ENCODE measurements at regions not wholly inside any gene's neighbourhood (a gene's known extent, or its start where the extent isn't known, plus 50 kb on each side); places are given as distances from the start of the nearest gene placed in this dataset.

DNA sequence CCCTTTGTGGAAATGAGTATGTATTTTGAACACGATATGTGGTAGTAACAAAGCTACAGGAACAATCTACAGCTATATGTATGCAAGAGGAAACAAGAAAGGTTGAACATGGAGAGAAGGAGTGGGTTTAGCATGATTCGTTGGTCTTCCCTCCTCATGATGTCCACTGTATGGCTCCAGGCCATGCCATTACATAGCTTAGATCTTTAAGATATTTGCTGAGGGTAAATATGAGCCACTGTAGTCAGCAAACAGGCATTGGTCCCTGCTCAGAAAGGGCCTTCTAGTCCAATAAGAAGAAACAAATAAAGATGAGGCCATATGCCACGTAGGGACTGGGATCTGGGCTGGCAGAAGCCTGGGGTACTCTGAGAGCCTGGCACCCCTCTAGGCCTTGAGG, 543.2 kb upstream of the SGCD start (continued):
- TF ChIP-seq EGR1 (IDR thresholded peaks at IDR 0.05; ENCODE audit: low read depth in 2 of 2) (no peak), RXRA (IDR thresholded peaks at IDR 0.05) (no peak)

DNA sequence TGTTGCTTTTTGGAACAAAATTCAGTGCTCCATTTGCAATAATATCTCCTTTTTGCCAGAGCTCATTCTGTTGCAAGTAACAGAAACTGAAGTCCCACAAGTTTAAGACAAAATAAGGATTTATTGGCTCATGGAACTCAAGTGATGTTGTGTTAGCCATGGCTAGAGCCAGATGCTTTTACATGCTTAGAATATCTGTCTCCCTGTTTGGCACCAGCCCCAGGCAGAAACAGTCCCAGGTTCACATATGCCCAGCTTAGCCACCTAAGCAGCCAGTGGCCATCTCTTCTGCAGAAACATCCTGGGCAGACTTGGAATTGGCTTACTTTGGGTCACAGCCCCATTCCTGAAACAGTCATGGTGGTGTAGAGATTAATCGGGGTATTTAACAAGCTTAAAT, 540.9 kb upstream of the SGCD start:
- 79% methylated on average over 1 of the region's 1 CpG for WGBS
- Histone ChIP-seq H3K36me3 (ENCODE audit: control insufficient read depth in 4 of 4, insufficient read depth in 3 of 4, low read depth in 1 of 4, low read length in 3 of 4) (no peaks in the 10 kb centered on the region), H3K9me3 (ENCODE audit: control insufficient read depth in 4 of 4, low read length in 3 of 4) (peaks cover 0 to 2% (median 0%) of the 10 kb centered on the region in 4 donors), H3K9ac (ENCODE audit: low read depth in 1 of 2, low read length in 2 of 2) (no peak overlapping the region), H3K4me3 (ENCODE audit: low read depth in 1 of 3, low read length in 3 of 3) (no peak overlapping the region), H3K27me3 (ENCODE audit: control insufficient read depth in 4 of 4, insufficient read depth in 4 of 4, low read length in 3 of 4) (peaks cover 0 to 5% (median 0%) of the 10 kb centered on the region in 4 donors), H3K4me1 (ENCODE audit: control insufficient read depth in 4 of 4, insufficient read depth in 4 of 4, low read length in 3 of 4) (no peaks in the 10 kb centered on the region), H3K27ac (ENCODE audit: low read depth in 1 of 2, low read length in 2 of 2) (no peak overlapping the region)
- no peak for DNase-seq (ENCODE audit: low spot score)
- TF ChIP-seq NR2F2 (IDR thresholded peaks at IDR 0.05): no peak
- no peak for TF ChIP-seq SP1 (IDR thresholded peaks at IDR 0.05)
- no peak for TF ChIP-seq RXRA (IDR thresholded peaks at IDR 0.05)
- TF ChIP-seq, protein P1, sequence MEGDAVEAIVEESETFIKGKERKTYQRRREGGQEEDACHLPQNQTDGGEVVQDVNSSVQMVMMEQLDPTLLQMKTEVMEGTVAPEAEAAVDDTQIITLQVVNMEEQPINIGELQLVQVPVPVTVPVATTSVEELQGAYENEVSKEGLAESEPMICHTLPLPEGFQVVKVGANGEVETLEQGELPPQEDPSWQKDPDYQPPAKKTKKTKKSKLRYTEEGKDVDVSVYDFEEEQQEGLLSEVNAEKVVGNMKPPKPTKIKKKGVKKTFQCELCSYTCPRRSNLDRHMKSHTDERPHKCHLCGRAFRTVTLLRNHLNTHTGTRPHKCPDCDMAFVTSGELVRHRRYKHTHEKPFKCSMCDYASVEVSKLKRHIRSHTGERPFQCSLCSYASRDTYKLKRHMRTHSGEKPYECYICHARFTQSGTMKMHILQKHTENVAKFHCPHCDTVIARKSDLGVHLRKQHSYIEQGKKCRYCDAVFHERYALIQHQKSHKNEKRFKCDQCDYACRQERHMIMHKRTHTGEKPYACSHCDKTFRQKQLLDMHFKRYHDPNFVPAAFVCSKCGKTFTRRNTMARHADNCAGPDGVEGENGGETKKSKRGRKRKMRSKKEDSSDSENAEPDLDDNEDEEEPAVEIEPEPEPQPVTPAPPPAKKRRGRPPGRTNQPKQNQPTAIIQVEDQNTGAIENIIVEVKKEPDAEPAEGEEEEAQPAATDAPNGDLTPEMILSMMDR (IDR thresholded peaks at IDR 0.05; ENCODE audit: low read depth, low read length, missing input control): no peak
- no peak for TF ChIP-seq FOXA2 (IDR thresholded peaks at IDR 0.05)
- TF ChIP-seq, protein P2, sequence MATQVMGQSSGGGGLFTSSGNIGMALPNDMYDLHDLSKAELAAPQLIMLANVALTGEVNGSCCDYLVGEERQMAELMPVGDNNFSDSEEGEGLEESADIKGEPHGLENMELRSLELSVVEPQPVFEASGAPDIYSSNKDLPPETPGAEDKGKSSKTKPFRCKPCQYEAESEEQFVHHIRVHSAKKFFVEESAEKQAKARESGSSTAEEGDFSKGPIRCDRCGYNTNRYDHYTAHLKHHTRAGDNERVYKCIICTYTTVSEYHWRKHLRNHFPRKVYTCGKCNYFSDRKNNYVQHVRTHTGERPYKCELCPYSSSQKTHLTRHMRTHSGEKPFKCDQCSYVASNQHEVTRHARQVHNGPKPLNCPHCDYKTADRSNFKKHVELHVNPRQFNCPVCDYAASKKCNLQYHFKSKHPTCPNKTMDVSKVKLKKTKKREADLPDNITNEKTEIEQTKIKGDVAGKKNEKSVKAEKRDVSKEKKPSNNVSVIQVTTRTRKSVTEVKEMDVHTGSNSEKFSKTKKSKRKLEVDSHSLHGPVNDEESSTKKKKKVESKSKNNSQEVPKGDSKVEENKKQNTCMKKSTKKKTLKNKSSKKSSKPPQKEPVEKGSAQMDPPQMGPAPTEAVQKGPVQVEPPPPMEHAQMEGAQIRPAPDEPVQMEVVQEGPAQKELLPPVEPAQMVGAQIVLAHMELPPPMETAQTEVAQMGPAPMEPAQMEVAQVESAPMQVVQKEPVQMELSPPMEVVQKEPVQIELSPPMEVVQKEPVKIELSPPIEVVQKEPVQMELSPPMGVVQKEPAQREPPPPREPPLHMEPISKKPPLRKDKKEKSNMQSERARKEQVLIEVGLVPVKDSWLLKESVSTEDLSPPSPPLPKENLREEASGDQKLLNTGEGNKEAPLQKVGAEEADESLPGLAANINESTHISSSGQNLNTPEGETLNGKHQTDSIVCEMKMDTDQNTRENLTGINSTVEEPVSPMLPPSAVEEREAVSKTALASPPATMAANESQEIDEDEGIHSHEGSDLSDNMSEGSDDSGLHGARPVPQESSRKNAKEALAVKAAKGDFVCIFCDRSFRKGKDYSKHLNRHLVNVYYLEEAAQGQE (IDR thresholded peaks at IDR 0.05): no peak

DNA sequence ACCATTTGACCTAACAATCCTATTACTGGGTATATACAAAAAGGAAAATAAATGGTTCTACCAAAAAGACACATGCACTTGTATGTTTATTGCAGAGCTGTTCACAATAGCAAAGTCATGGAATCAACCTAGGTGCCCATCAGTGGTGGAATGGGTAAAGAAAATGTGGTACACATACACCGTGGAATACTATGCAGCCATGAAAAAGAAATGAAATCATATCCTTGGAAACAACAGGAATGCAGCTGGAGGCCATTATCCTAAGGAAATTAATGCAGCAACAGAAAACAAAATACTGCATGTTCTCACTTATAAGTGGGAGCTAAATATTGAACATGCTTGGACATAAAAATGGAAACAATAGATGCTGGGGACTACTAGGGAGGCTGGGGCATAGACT, 534.1 kb upstream of the SGCD start:
- WGBS: 49% methylated on average over 1 of the region's 1 CpG
- Histone ChIP-seq H3K9ac (ENCODE audit: low read depth in 1 of 2, low read length in 2 of 2) (no peak overlapping the region), H3K36me3 (ENCODE audit: control insufficient read depth in 4 of 4, insufficient read depth in 3 of 4, low read depth in 1 of 4, low read length in 3 of 4) (no peaks in the 10 kb centered on the region), H3K27me3 (ENCODE audit: control insufficient read depth in 4 of 4, insufficient read depth in 4 of 4, low read length in 3 of 4) (peaks cover 0 to 5% (median 0%) of the 10 kb centered on the region in 4 donors), H3K9me3 (ENCODE audit: control insufficient read depth in 4 of 4, low read length in 3 of 4) (peaks cover 2 to 25% (median 8%) of the 10 kb centered on the region in 4 donors), H3K27ac (ENCODE audit: low read depth in 1 of 2, low read length in 2 of 2) (no peak overlapping the region), H3K4me1 (ENCODE audit: control insufficient read depth in 4 of 4, insufficient read depth in 4 of 4, low read length in 3 of 4) (no peaks in the 10 kb centered on the region), H3K4me3 (ENCODE audit: low read depth in 1 of 3, low read length in 3 of 3) (no peak overlapping the region)
- DNase-seq (ENCODE audit: low spot score): no peak
- TF ChIP-seq, protein P1 (IDR thresholded peaks at IDR 0.05; ENCODE audit: low read depth, low read length, missing input control): no peak
- no peak for TF ChIP-seq FOXA1 (IDR thresholded peaks at IDR 0.05)
- no peak for TF ChIP-seq TAF1 (conservative IDR thresholded peaks at IDR 0.05)
- no peak for TF ChIP-seq EGR1 (IDR thresholded peaks at IDR 0.05; ENCODE audit: low read depth in 2 of 2)
- TF ChIP-seq, protein P3, sequence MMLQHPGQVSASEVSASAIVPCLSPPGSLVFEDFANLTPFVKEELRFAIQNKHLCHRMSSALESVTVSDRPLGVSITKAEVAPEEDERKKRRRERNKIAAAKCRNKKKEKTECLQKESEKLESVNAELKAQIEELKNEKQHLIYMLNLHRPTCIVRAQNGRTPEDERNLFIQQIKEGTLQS (IDR thresholded peaks at IDR 0.05): no peak
- TF ChIP-seq FOXA2 (IDR thresholded peaks at IDR 0.05): no peak
- TF ChIP-seq, protein P4, sequence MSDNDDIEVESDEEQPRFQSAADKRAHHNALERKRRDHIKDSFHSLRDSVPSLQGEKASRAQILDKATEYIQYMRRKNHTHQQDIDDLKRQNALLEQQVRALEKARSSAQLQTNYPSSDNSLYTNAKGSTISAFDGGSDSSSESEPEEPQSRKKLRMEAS (IDR thresholded peaks at IDR 0.05): no peak
- no peak for TF ChIP-seq GABPA (IDR thresholded peaks at IDR 0.05 in 1 of 2, conservative IDR thresholded peaks at IDR 0.05 in 1 of 2)
- TF ChIP-seq, protein P2 (IDR thresholded peaks at IDR 0.05): no peak
- TF ChIP-seq SP1 (IDR thresholded peaks at IDR 0.05): no peak
- TF ChIP-seq NR2F2 (IDR thresholded peaks at IDR 0.05): no peak
- TF ChIP-seq HNF4A (conservative IDR thresholded peaks at IDR 0.05): no peak
- no peak for TF ChIP-seq HNF4G (IDR thresholded peaks at IDR 0.05)
- TF ChIP-seq RAD21 (IDR thresholded peaks at IDR 0.05): no peak
- TF ChIP-seq JUND (IDR thresholded peaks at IDR 0.05): no peak
- no peak for TF ChIP-seq YY1 (IDR thresholded peaks at IDR 0.05)

Measured in liver (tissue), 8 donors.